ENCODE measurements at regions not wholly inside any gene's neighbourhood (a gene's known extent, or its start where the extent isn't known, plus 50 kb on each side); places are given as distances from the start of the nearest gene placed in this dataset.

GRCh38 chr2:241948299-241948897 lies 78.9 kb downstream of the RTP5 start:
- H3K9ac ChIP-seq: no peak overlapping the region
- no peak for TF ChIP-seq CTCF (conservative IDR thresholded peaks at IDR 0.05; ENCODE audit: low read depth, low read length)
- H3K4me3 ChIP-seq (IDR thresholded peaks at IDR 0.05; ENCODE audit: insufficient read depth, low read depth, low read length): no peak overlapping the region
- no peaks in the 10 kb centered on the region for H3K36me3 ChIP-seq (ENCODE audit: insufficient read depth)
- H2AFZ ChIP-seq (ENCODE audit: low read depth): no peak overlapping the region
- no peaks in the 10 kb centered on the region for H4K20me1 ChIP-seq (ENCODE audit: insufficient read depth)
- no peaks in the 10 kb centered on the region for H3K79me2 ChIP-seq (ENCODE audit: insufficient read depth, low read depth)
- H3K27ac ChIP-seq: no peak overlapping the region
- H3K4me2 ChIP-seq: no peak overlapping the region
- H3K27me3 ChIP-seq (ENCODE audit: insufficient read depth, low read depth): no peaks in the 10 kb centered on the region
- peaks cover 5% of the 10 kb centered on the region for H3K4me1 ChIP-seq (ENCODE audit: low read depth, poor library complexity, severe bottlenecking)

GRCh38 chr2:241948901-241949735 lies 79.6 kb downstream of the RTP5 start:
- Histone ChIP-seq H4K20me1 (ENCODE audit: insufficient read depth) (no peaks in the 10 kb centered on the region), H3K79me2 (ENCODE audit: insufficient read depth, low read depth) (no peaks in the 10 kb centered on the region), H3K36me3 (ENCODE audit: insufficient read depth) (no peaks in the 10 kb centered on the region), H3K4me1 (ENCODE audit: low read depth, poor library complexity, severe bottlenecking) (peaks cover 5% of the 10 kb centered on the region), H3K9ac (no peak overlapping the region), H3K27ac (no peak overlapping the region), H3K4me2 (no peak overlapping the region), H3K27me3 (ENCODE audit: insufficient read depth, low read depth) (no peaks in the 10 kb centered on the region), H2AFZ (ENCODE audit: low read depth) (no peak overlapping the region), H3K4me3 (IDR thresholded peaks at IDR 0.05; ENCODE audit: insufficient read depth, low read depth, low read length) (no peak overlapping the region)
- TF ChIP-seq CTCF (conservative IDR thresholded peaks at IDR 0.05; ENCODE audit: low read depth, low read length): no peak

GRCh38 chr2:241949736-241950412 lies 80.3 kb downstream of the RTP5 start:
- Histone ChIP-seq H3K36me3 (ENCODE audit: insufficient read depth) (no peaks in the 10 kb centered on the region), H3K4me3 (IDR thresholded peaks at IDR 0.05; ENCODE audit: insufficient read depth, low read depth, low read length) (no peak overlapping the region), H3K27me3 (ENCODE audit: insufficient read depth, low read depth) (no peaks in the 10 kb centered on the region), H3K27ac (no peak overlapping the region), H3K4me1 (ENCODE audit: low read depth, poor library complexity, severe bottlenecking) (peaks cover 5% of the 10 kb centered on the region), H4K20me1 (ENCODE audit: insufficient read depth) (no peaks in the 10 kb centered on the region), H3K9ac (no peak overlapping the region), H3K4me2 (no peak overlapping the region), H3K79me2 (ENCODE audit: insufficient read depth, low read depth) (no peaks in the 10 kb centered on the region), H2AFZ (ENCODE audit: low read depth) (no peak overlapping the region)
- TF ChIP-seq CTCF (conservative IDR thresholded peaks at IDR 0.05; ENCODE audit: low read depth, low read length): no peak

- Histone ChIP-seq H3K4me2 (no peak overlapping the region), H3K9ac (no peak overlapping the region), H3K36me3 (ENCODE audit: insufficient read depth) (no peaks in the 10 kb centered on the region), H3K4me1 (ENCODE audit: low read depth, poor library complexity, severe bottlenecking) (peaks cover 5% of the 10 kb centered on the region), H2AFZ (ENCODE audit: low read depth) (no peak overlapping the region), H3K4me3 (IDR thresholded peaks at IDR 0.05; ENCODE audit: insufficient read depth, low read depth, low read length) (no peak overlapping the region), H3K27ac (no peak overlapping the region), H3K79me2 (ENCODE audit: insufficient read depth, low read depth) (no peaks in the 10 kb centered on the region), H3K27me3 (ENCODE audit: insufficient read depth, low read depth) (no peaks in the 10 kb centered on the region), H4K20me1 (ENCODE audit: insufficient read depth) (no peaks in the 10 kb centered on the region)
- peak; percentile 88 for TF ChIP-seq CTCF (conservative IDR thresholded peaks at IDR 0.05; ENCODE audit: low read depth, low read length)
These were observed 81.1 kb downstream of the RTP5 start for GRCh38 chr2:241950413-241951315.
